SU-DHL-6 (cell line): ENCODE measurements at regions not wholly inside any gene's neighbourhood (a gene's known extent, or its start where the extent isn't known, plus 50 kb on each side); places are given as distances from the start of the nearest gene placed in this dataset.

ENCODE experiments used
- H2AFZ ChIP-seq: fragments of 200-600 bp; sonication (generic); 2 replicates; pipeline ENCODE4 v1.6.1; 2014; ENCODE audit warnings: low read depth, mild to moderate bottlenecking, moderate library complexity, mixed read lengths, antibody characterized with exemption, low read length; ENCODE audit not compliant: severe bottlenecking
- H3F3A ChIP-seq: fragments of 200-600 bp; shearing (Covaris generic); 2 replicates; pipeline ENCODE4 v1.6.0; 2016; ENCODE audit warnings: antibody characterized with exemption, mild to moderate bottlenecking; ENCODE audit not compliant: insufficient read depth
- H3K27ac ChIP-seq: fragments of 200-600 bp; sonication (generic); 2 replicates; pipeline ENCODE4 v1.5.1; 2016; ENCODE audit warnings: low read depth, mild to moderate bottlenecking, low read length, moderate library complexity, mixed read lengths
- H3K27me3 ChIP-seq: fragments of 200-600 bp; sonication (generic), shearing (Covaris generic); 2 replicates; pipeline ENCODE4 v1.6.0; 2014; ENCODE audit warnings: mild to moderate bottlenecking, low read length
- H3K36me3 ChIP-seq: fragments of 200-600 bp; sonication (generic); 2 replicates; pipeline ENCODE4 v1.6.1; 2014; ENCODE audit warnings: mild to moderate bottlenecking, low read length, mixed read lengths
- H3K4me2 ChIP-seq: fragments of 300-600, 200-600 bp; shearing (Covaris generic), sonication (generic); 2 replicates; pipeline ENCODE4 v1.6.0; 2014; ENCODE audit warnings: low read length, low read depth, mild to moderate bottlenecking; ENCODE audit not compliant: poor library complexity, severe bottlenecking
- H3K4me3 ChIP-seq: fragments of 200-600 bp; sonication (generic); 2 replicates; pipeline ENCODE4 v1.5.1; 2014; ENCODE audit warnings: antibody characterized with exemption, low read length, mild to moderate bottlenecking, mixed read lengths; ENCODE audit not compliant: insufficient read depth, poor library complexity, severe bottlenecking
- H3K79me2 ChIP-seq: fragments of 200-600 bp; sonication (generic); 2 replicates; pipeline ENCODE4 v1.6.1; 2014; ENCODE audit warnings: mild to moderate bottlenecking, low read length, moderate library complexity; ENCODE audit not compliant: insufficient read depth
- H3K9ac ChIP-seq: fragments of 200-600 bp; sonication (generic); 2 replicates; pipeline ENCODE4 v1.7.0; 2014; ENCODE audit warnings: mild to moderate bottlenecking, low read length
- H3K9me2 ChIP-seq: fragments of 200-600 bp; sonication (generic); replicated peaks from 2 replicates; pipeline ENCODE4 v1.6.1; 2014; ENCODE audit warnings: low read length; ENCODE audit not compliant: insufficient read depth
- H3K9me3 ChIP-seq: fragments of 200-600 bp; sonication (generic); 2 replicates; pipeline ENCODE4 v1.6.1; 2014; ENCODE audit warnings: low read length, mixed read lengths; ENCODE audit not compliant: insufficient read depth
- H4K20me1 ChIP-seq: fragments of 200-600 bp; sonication (generic); 2 replicates; pipeline ENCODE4 v1.6.1; 2014; ENCODE audit warnings: low read depth, mild to moderate bottlenecking, antibody characterized with exemption, low read length, moderate library complexity, mixed read lengths
- EZH2phosphoT487 ChIP-seq: fragments of 200-600 bp; sonication (generic), shearing (Covaris generic); conservative IDR thresholded peaks from 2 replicates; pipeline ENCODE4 v1.6.1; 2018; ENCODE audit warnings: mild to moderate bottlenecking, antibody characterized with exemption, low read length, moderate library complexity, mixed read lengths
- TF ChIP-seq, protein P1 (sequence below): fragments of 200-600 bp; sonication (generic); IDR thresholded peaks from one replicate; pipeline ENCODE4 v1.5.1; 2017; ENCODE audit warnings: antibody characterized with exemption, mild to moderate bottlenecking, low read length, moderate library complexity; ENCODE audit not compliant: insufficient read depth, poor library complexity, severe bottlenecking

DNA sequence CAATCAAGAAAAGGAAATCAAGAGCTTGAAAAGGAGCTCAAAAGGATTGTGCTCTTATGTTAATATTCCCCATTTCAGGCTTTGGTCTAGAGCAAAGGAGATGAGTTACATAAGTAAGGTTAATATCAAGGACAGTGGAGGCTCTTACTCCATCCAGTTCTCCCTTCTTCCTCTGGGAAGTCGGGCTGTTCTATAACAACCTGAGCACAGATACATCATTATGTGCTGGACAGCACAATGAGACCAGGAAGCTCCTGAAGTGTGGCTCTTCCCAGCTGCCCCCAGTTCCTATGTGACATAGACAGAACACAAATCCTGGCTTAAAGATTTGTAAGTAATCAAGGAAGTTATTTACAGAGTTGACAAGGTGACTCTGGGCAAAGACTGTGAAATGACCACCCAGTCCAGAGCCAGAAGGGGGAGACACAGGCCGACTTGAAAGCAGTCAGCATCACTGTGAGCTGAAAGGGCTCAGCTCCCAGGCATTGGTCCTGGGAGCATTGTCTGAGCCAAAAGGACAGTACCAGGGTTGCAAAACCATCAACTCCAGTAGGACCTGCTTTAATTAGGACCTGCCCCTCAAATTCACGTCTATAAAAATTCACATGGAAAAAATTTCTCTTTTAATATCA lies 917.6 kb upstream of the ACVR2A start:
- Histone ChIP-seq H3K4me2 (no peak overlapping the region), H3K27ac (no peak overlapping the region), H3K9ac (no peak overlapping the region), H3K9me3 (no peaks in the 10 kb centered on the region), H3K4me3 (no peak overlapping the region), H3F3A (no peaks in the 10 kb centered on the region), H3K36me3 (no peaks in the 10 kb centered on the region), H3K27me3 (no peaks in the 10 kb centered on the region), H3K9me2 (no peaks in the 10 kb centered on the region), H4K20me1 (no peaks in the 10 kb centered on the region), H2AFZ (no peak overlapping the region), H3K79me2 (no peaks in the 10 kb centered on the region)
- TF ChIP-seq, protein P1, sequence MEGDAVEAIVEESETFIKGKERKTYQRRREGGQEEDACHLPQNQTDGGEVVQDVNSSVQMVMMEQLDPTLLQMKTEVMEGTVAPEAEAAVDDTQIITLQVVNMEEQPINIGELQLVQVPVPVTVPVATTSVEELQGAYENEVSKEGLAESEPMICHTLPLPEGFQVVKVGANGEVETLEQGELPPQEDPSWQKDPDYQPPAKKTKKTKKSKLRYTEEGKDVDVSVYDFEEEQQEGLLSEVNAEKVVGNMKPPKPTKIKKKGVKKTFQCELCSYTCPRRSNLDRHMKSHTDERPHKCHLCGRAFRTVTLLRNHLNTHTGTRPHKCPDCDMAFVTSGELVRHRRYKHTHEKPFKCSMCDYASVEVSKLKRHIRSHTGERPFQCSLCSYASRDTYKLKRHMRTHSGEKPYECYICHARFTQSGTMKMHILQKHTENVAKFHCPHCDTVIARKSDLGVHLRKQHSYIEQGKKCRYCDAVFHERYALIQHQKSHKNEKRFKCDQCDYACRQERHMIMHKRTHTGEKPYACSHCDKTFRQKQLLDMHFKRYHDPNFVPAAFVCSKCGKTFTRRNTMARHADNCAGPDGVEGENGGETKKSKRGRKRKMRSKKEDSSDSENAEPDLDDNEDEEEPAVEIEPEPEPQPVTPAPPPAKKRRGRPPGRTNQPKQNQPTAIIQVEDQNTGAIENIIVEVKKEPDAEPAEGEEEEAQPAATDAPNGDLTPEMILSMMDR, result no peak
- TF ChIP-seq EZH2phosphoT487, result no peak

GRCh38 chr2:146918280-146918679 lies 926.5 kb upstream of the ACVR2A start:
- TF ChIP-seq, protein P1, result no peak
- TF ChIP-seq EZH2phosphoT487, result no peak
- no peak overlapping the region for H3K27ac ChIP-seq
- no peaks in the 10 kb centered on the region for H3F3A ChIP-seq
- H3K27me3 ChIP-seq, result no peaks in the 10 kb centered on the region
- H3K79me2 ChIP-seq, result no peaks in the 10 kb centered on the region
- no peak overlapping the region for H3K4me2 ChIP-seq
- H3K9me3 ChIP-seq, result no peaks in the 10 kb centered on the region
- H3K9ac ChIP-seq, result no peak overlapping the region
- no peak overlapping the region for H2AFZ ChIP-seq
- H4K20me1 ChIP-seq, result no peaks in the 10 kb centered on the region
- H3K4me3 ChIP-seq, result no peak overlapping the region
- H3K9me2 ChIP-seq, result no peaks in the 10 kb centered on the region
- H3K36me3 ChIP-seq, result no peaks in the 10 kb centered on the region

DNA sequence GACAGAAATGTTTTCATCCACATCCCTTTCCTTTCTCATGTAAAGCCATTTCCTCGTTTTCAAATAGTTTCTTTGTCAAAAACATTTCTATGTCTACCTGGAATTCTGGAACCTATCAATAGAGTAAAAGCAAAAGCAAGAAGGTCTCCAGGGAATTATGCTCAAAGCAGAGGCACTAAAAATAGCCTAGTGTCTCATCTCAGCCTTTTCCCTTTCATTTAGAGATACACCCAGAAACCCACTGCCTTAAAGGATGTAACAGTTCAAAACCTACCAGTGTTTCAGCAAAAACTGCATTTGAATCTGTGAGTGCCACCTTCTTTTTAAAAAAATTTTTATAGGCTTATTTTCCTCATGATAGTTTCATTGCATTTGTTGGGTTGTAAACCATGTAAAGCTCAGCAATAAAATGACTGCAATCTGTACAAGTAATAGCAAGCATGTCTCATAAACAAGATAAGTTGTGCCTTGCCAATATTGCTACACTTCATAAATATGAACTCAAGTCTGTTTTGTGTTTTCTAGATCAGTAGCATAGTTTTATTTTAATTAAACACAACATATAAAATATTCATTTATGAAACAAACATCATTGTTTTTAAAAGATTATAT lies 927.3 kb upstream of the ACVR2A start:
- Histone ChIP-seq H3K4me2 (no peak overlapping the region), H3K27me3 (no peaks in the 10 kb centered on the region), H2AFZ (no peak overlapping the region), H3F3A (no peaks in the 10 kb centered on the region), H3K36me3 (no peaks in the 10 kb centered on the region), H3K9ac (no peak overlapping the region), H3K27ac (no peak overlapping the region), H4K20me1 (no peaks in the 10 kb centered on the region), H3K79me2 (no peaks in the 10 kb centered on the region), H3K9me3 (no peaks in the 10 kb centered on the region), H3K4me3 (no peak overlapping the region), H3K9me2 (no peaks in the 10 kb centered on the region)
- TF ChIP-seq EZH2phosphoT487, result no peak
- TF ChIP-seq, protein P1, result no peak
